ENCODE measurements at regions not wholly inside any gene's neighbourhood (a gene's known extent, or its start where the extent isn't known, plus 50 kb on each side); places are given as distances from the start of the nearest gene placed in this dataset.

- no peaks in the 10 kb centered on the region for H3F3A ChIP-seq (ENCODE audit: insufficient read depth)
- no peaks in the 10 kb centered on the region for H3K9me2 ChIP-seq (replicated peaks; ENCODE audit: insufficient read depth, low read length)
- no peaks in the 10 kb centered on the region for H3K36me3 ChIP-seq (ENCODE audit: low read length)
- no peaks in the 10 kb centered on the region for H3K79me2 ChIP-seq (ENCODE audit: insufficient read depth, low read length)
- H2AFZ ChIP-seq (ENCODE audit: low read depth, low read length, severe bottlenecking), result no peak overlapping the region
- no peaks in the 10 kb centered on the region for H3K27me3 ChIP-seq (ENCODE audit: low read length)
- no peak overlapping the region for H3K27ac ChIP-seq (ENCODE audit: low read depth, low read length)
- no peak for TF ChIP-seq EZH2phosphoT487 (conservative IDR thresholded peaks at IDR 0.05; ENCODE audit: low read length)
- TF ChIP-seq CTCF (IDR thresholded peaks at IDR 0.05; ENCODE audit: insufficient read depth, low read length, poor library complexity, severe bottlenecking), result no peak
- H4K20me1 ChIP-seq (ENCODE audit: low read depth, low read length), result 0 out of 2 replicates have a peak, but pooled peaks cover 3% of the 10 kb centered on the region
- H3K4me3 ChIP-seq (ENCODE audit: insufficient read depth, low read length, poor library complexity, severe bottlenecking), result no peak overlapping the region
- no peak overlapping the region for H3K9ac ChIP-seq (ENCODE audit: low read length)
- no peak overlapping the region for H3K4me2 ChIP-seq (ENCODE audit: low read depth, low read length, poor library complexity, severe bottlenecking)
- H3K9me3 ChIP-seq (ENCODE audit: insufficient read depth, low read length), result no peaks in the 10 kb centered on the region
Measured at GRCh38 chr9:102519423-102519822, 475.7 kb upstream of the CYLC2 start.

GRCh38 chr9:102518324-102518723, 476.8 kb upstream of the CYLC2 start:
- Histone ChIP-seq H2AFZ (ENCODE audit: low read depth, low read length, severe bottlenecking) (no peak overlapping the region), H3K4me2 (ENCODE audit: low read depth, low read length, poor library complexity, severe bottlenecking) (no peak overlapping the region), H3K9me2 (replicated peaks; ENCODE audit: insufficient read depth, low read length) (no peaks in the 10 kb centered on the region), H3K4me3 (ENCODE audit: insufficient read depth, low read length, poor library complexity, severe bottlenecking) (no peak overlapping the region), H3K9me3 (ENCODE audit: insufficient read depth, low read length) (no peaks in the 10 kb centered on the region), H4K20me1 (ENCODE audit: low read depth, low read length) (0 out of 2 replicates have a peak, but pooled peaks cover 3% of the 10 kb centered on the region), H3K36me3 (ENCODE audit: low read length) (no peaks in the 10 kb centered on the region), H3K27me3 (ENCODE audit: low read length) (no peaks in the 10 kb centered on the region), H3K79me2 (ENCODE audit: insufficient read depth, low read length) (no peaks in the 10 kb centered on the region), H3K27ac (ENCODE audit: low read depth, low read length) (no peak overlapping the region), H3F3A (ENCODE audit: insufficient read depth) (no peaks in the 10 kb centered on the region), H3K9ac (ENCODE audit: low read length) (no peak overlapping the region)
- no peak for TF ChIP-seq CTCF (IDR thresholded peaks at IDR 0.05; ENCODE audit: insufficient read depth, low read length, poor library complexity, severe bottlenecking)
- TF ChIP-seq EZH2phosphoT487 (conservative IDR thresholded peaks at IDR 0.05; ENCODE audit: low read length), result no peak

- Histone ChIP-seq H3K4me2 (ENCODE audit: low read depth, low read length, poor library complexity, severe bottlenecking) (no peak overlapping the region), H4K20me1 (ENCODE audit: low read depth, low read length) (no peaks in the 10 kb centered on the region), H3K36me3 (ENCODE audit: low read length) (no peaks in the 10 kb centered on the region), H3K79me2 (ENCODE audit: insufficient read depth, low read length) (no peaks in the 10 kb centered on the region), H2AFZ (ENCODE audit: low read depth, low read length, severe bottlenecking) (no peak overlapping the region), H3K27me3 (ENCODE audit: low read length) (no peaks in the 10 kb centered on the region), H3K9me2 (replicated peaks; ENCODE audit: insufficient read depth, low read length) (no peaks in the 10 kb centered on the region), H3K9ac (ENCODE audit: low read length) (no peak overlapping the region), H3F3A (ENCODE audit: insufficient read depth) (no peaks in the 10 kb centered on the region), H3K27ac (ENCODE audit: low read depth, low read length) (no peak overlapping the region), H3K9me3 (ENCODE audit: insufficient read depth, low read length) (no peaks in the 10 kb centered on the region), H3K4me3 (ENCODE audit: insufficient read depth, low read length, poor library complexity, severe bottlenecking) (no peak overlapping the region)
- TF ChIP-seq CTCF (IDR thresholded peaks at IDR 0.05; ENCODE audit: insufficient read depth, low read length, poor library complexity, severe bottlenecking), result no peak
- no peak for TF ChIP-seq EZH2phosphoT487 (conservative IDR thresholded peaks at IDR 0.05; ENCODE audit: low read length)
Measured at GRCh38 chr9:102514541-102514940, 480.6 kb upstream of the CYLC2 start.
